ENCODE measurements at regions not wholly inside any gene's neighbourhood (a gene's known extent, or its start where the extent isn't known, plus 50 kb on each side); places are given as distances from the start of the nearest gene placed in this dataset.

GRCh38 chr6:95802978-95803377, 212.8 kb upstream of the FUT9 start:
- TF ChIP-seq EZH2 (IDR thresholded peaks at IDR 0.05; ENCODE audit: insufficient read depth, poor library complexity, severe bottlenecking) (no peak), EZH2phosphoT487 (IDR thresholded peaks at IDR 0.05; ENCODE audit: insufficient read depth, low read depth) (no peak)
